GM13976 (cell line): ENCODE measurements at regions not wholly inside any gene's neighbourhood (a gene's known extent, or its start where the extent isn't known, plus 50 kb on each side); places are given as distances from the start of the nearest gene placed in this dataset.
"Not testable (repeated sequence)": the region's sequence is repeated elsewhere in the genome, so short reads cannot be mapped to it uniquely, and the experiment has no call there.

ENCODE experiments used
- DNase-seq: peaks from one replicate; pipeline ENCODE4 v3.0.0; 2012; ENCODE audit warnings: low spot score
- CTCF ChIP-seq: IDR thresholded peaks from 2 replicates; pipeline ENCODE4 v1.5.1; 2012; ENCODE audit warnings: borderline replicate concordance, mild to moderate bottlenecking; ENCODE audit not compliant: insufficient read depth; ENCODE audit errors: extremely low read depth, missing control alignments, control extremely low read depth
- in situ Hi-C: fragments of 300-500 bp; cut with MboI; formaldehyde crosslinking; loops from one replicate; pipeline ENCODE4 v1.12.0; 2022; ENCODE audit warnings: low sequenced_read_pairs, mixed read lengths, inconsistent platforms; ENCODE audit not compliant: unreplicated experiment

GRCh38 chr6:76835293-76835692 is 628.0 kb downstream of the HTR1B start:
- TF ChIP-seq CTCF, result no peak
- no peak for DNase-seq
- in situ Hi-C loops, result no loop called here

- TF ChIP-seq CTCF, result no peak
- DNase-seq, result no peak
- in situ Hi-C loops, result no loop called here
Observed at GRCh38 chr6:76834399-76834798, 628.9 kb downstream of the HTR1B start.

- TF ChIP-seq CTCF, result no peak
- no peak for DNase-seq
- in situ Hi-C loops, result no loop called here
Observed at GRCh38 chr6:76831299-76831698, 632.0 kb downstream of the HTR1B start.

- in situ Hi-C loops, DNase-seq: not testable (repeated sequence)
Observed at GRCh38 chr6:76823578-76823977, 639.7 kb downstream of the HTR1B start.

- TF ChIP-seq CTCF, result no peak
- in situ Hi-C loops, result no loop called here
- no peak for DNase-seq
Observed at GRCh38 chr6:76818451-76818850, 644.8 kb downstream of the HTR1B start.

GRCh38 chr6:76817429-76817828 is 645.9 kb downstream of the HTR1B start:
- in situ Hi-C loops, result no loop called here
- TF ChIP-seq CTCF, result no peak
- DNase-seq, result no peak

GRCh38 chr6:76814496-76815458 is 648.5 kb downstream of the HTR1B start:
- DNase-seq, result no peak
- TF ChIP-seq CTCF, result no peak
- in situ Hi-C loops, result no loop called here
